NB4 (cell line): ENCODE measurements at regions not wholly inside any gene's neighbourhood (a gene's known extent, or its start where the extent isn't known, plus 50 kb on each side); places are given as distances from the start of the nearest gene placed in this dataset.

Source experiments
- CTCF ChIP-seq: IDR thresholded peaks from one replicate; pipeline ENCODE4 v1.5.1; 2012; ENCODE audit warnings: low read depth, low read length
- MAX ChIP-seq: IDR thresholded peaks from 2 replicates; pipeline ENCODE4 v1.6.1; 2011; ENCODE audit warnings: low read depth, low read length
- MYC ChIP-seq: IDR thresholded peaks from 2 replicates; pipeline ENCODE4 v1.6.1; 2011; ENCODE audit warnings: low read depth, low read length
- POLR2A ChIP-seq: IDR thresholded peaks from 2 replicates; pipeline ENCODE4 v1.6.1; 2011; ENCODE audit warnings: mild to moderate bottlenecking; ENCODE audit not compliant: insufficient read length; ENCODE audit errors: extremely low read depth

- TF ChIP-seq CTCF (no peak), POLR2A (no peak), MAX (no peak), MYC (no peak)
Measured at GRCh38 chr2:223501641-223502040, 100.5 kb downstream of the SCG2 start.
